Mucosa of stomach (tissue), 1 donor: ENCODE measurements at regions not wholly inside any gene's neighbourhood (a gene's known extent, or its start where the extent isn't known, plus 50 kb on each side); places are given as distances from the start of the nearest gene placed in this dataset.

ENCODE experiments used
- H3K27me3 ChIP-seq: one replicate; pipeline ENCODE4 v1.7.0; 2013; ENCODE audit warnings: mild to moderate bottlenecking, low read length; ENCODE audit not compliant: control insufficient read depth, insufficient read depth
- H3K36me3 ChIP-seq: one replicate; pipeline ENCODE4 v1.7.0; 2013; ENCODE audit warnings: low read length; ENCODE audit not compliant: control insufficient read depth, insufficient read depth
- H3K4me1 ChIP-seq: one replicate; pipeline ENCODE4 v1.7.0; 2013; ENCODE audit warnings: mild to moderate bottlenecking, low read length; ENCODE audit not compliant: control insufficient read depth, insufficient read depth
- H3K4me3 ChIP-seq: one replicate; pipeline ENCODE4 v1.7.0; 2013; ENCODE audit warnings: low read length
- H3K9ac ChIP-seq: one replicate; pipeline ENCODE4 v1.7.0; 2013; ENCODE audit warnings: mild to moderate bottlenecking, low read length, moderate library complexity
- H3K9me3 ChIP-seq: one replicate; pipeline ENCODE4 v1.7.0; 2013; ENCODE audit warnings: mild to moderate bottlenecking, low read length, moderate library complexity; ENCODE audit not compliant: control insufficient read depth
- donor health status: Pancreatic carcinoma.

DNA sequence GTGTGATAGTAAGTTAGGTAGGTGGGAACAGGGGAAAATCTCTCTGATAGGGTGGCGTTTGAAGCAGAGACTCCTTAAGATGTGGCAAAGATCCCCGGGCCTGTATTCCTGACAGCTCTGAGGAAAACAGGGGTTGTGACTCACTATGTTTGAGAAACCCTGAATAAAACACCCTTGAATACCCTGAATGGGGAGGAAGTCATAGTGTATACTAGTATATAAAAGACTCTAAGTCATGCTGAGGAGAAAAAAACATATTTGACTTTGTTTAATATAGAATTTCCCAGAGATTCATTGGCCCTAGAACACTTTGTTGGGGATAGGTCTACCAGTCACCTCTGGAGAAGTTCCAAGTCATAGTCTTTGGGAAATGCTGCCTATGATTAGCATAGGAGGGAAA is 590.9 kb downstream of the IRS1 start:
- no peaks in the 10 kb centered on the region for H3K4me1 ChIP-seq
- no peaks in the 10 kb centered on the region for H3K9me3 ChIP-seq
- no peak overlapping the region for H3K4me3 ChIP-seq
- no peaks in the 10 kb centered on the region for H3K27me3 ChIP-seq
- no peak overlapping the region for H3K9ac ChIP-seq
- H3K36me3 ChIP-seq, result no peaks in the 10 kb centered on the region

DNA sequence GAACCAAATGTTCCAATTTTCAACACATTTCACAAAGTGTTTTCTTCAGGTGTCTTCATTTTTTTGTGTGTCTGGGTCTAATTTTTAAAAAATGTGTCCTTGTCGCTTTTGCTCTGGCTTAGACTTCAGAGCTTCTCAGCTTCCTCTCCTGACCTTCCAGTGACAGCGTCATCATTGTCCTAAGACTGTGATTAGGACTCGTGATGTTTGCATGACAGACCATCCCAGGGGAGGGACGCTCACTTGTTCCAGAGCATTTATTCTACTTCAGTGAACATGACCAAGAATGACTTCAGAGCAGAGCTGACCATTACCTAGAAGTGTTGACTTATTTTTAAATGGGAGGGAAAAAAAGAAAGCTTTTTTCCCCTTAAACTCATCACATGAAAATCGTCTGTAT is 591.9 kb downstream of the IRS1 start:
- Histone ChIP-seq H3K9ac (no peak overlapping the region), H3K27me3 (no peaks in the 10 kb centered on the region), H3K4me3 (no peak overlapping the region), H3K36me3 (no peaks in the 10 kb centered on the region), H3K4me1 (no peaks in the 10 kb centered on the region), H3K9me3 (no peaks in the 10 kb centered on the region)

DNA sequence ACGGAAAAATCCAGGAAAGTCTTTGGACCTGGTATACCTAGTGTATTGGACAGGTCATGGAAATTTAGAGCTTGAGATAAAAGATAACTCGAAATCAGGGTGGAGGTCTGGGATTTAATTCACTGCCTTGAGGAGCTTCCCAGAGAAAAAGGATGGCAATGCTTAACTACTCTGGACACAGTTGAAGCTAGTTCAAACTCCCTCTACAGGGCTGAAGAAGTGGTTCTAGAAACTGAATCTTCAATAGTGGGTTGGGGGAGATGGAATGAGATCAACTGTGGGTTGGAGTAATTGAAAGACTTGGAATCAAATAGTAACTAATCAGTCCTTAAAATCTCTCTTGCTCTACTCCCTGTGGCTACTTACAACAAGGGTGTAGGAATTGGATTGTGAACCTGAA is 600.1 kb downstream of the IRS1 start:
- no peak overlapping the region for H3K9ac ChIP-seq
- no peaks in the 10 kb centered on the region for H3K36me3 ChIP-seq
- H3K9me3 ChIP-seq, result no peaks in the 10 kb centered on the region
- H3K4me3 ChIP-seq, result no peak overlapping the region
- no peaks in the 10 kb centered on the region for H3K27me3 ChIP-seq
- H3K4me1 ChIP-seq, result no peaks in the 10 kb centered on the region

DNA sequence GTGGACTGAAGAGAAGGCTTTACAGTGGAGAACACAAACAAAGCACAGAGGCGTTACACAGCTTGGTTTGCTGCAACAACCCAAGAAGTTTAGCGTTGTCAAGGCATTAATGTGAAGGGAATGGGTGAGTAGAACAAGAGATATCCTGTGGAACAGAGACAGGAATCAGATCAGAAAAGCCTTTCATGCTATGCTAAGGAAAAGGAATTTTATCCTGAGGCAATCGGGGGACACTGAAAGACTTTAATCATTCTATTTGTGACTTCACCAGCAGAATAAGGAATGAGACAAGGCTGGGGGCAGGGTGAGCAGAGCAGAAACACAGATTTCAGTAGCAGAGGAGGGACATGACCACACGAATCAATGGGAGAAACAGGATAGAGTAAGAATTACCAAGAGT is 600.7 kb downstream of the IRS1 start:
- H3K9me3 ChIP-seq, result no peaks in the 10 kb centered on the region
- no peaks in the 10 kb centered on the region for H3K36me3 ChIP-seq
- H3K27me3 ChIP-seq, result no peaks in the 10 kb centered on the region
- no peaks in the 10 kb centered on the region for H3K4me1 ChIP-seq
- no peak overlapping the region for H3K9ac ChIP-seq
- no peak overlapping the region for H3K4me3 ChIP-seq

DNA sequence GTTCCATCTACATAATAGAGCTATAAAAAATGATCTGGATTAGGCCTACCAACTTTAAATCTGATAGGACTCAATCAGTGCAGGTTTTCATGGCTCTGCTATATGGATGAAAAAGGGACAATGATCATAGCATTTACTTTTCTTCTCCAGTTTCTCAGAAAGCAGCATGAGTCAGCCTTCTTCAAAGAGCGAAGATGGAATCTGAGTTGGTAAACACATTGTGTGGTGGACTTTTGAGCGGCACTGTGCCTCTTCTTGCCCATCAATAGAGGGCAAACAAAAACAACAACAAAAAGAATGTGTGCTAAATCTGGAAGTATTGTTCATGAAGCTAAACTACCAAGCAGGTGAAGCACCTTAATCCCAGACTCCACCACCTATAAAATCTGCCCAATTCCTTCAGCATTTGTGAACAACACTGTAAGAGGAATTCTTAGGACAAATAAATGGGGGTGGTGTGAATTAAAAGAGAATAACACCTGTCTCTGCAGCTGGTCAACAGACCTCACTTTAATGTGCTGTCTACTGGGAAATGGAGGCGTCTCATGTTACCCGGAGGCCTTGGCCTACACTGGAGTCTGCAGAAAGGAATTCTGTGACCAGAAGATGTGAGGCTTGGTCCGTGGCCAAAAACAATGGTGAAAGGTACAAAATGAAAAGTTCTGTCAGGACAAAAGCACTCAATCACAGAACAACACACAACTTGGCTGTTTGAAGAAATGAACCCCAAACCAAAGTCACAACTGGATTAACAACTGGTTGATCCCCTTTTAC is 609.0 kb downstream of the IRS1 start:
- Histone ChIP-seq H3K36me3 (no peaks in the 10 kb centered on the region), H3K4me1 (peaks cover 2% of the 10 kb centered on the region), H3K4me3 (no peak overlapping the region), H3K9ac (no peak overlapping the region), H3K27me3 (no peaks in the 10 kb centered on the region), H3K9me3 (no peaks in the 10 kb centered on the region)

DNA sequence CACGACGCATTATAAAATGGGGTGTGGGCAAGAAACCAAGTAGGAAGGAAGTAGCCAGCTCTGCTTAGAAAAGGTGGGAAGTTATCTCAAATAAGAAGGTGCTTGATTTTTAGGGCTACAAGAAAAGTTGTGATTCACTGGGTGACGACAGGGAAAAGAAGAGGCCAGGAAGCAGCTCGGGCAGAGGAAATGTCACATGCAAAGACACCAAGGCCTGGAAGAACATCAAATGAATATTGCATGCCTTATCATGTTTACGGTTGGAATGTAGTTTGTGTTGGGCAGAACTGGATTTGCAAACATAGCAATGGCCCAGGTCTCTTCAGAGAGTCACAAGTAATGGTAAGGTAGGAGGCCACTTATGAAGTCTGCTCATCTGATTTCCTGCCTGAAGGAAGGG is 610.6 kb downstream of the IRS1 start:
- Histone ChIP-seq H3K4me3 (no peak overlapping the region), H3K4me1 (peaks cover 10% of the 10 kb centered on the region), H3K36me3 (no peaks in the 10 kb centered on the region), H3K27me3 (no peaks in the 10 kb centered on the region), H3K9ac (no peak overlapping the region), H3K9me3 (no peaks in the 10 kb centered on the region)

DNA sequence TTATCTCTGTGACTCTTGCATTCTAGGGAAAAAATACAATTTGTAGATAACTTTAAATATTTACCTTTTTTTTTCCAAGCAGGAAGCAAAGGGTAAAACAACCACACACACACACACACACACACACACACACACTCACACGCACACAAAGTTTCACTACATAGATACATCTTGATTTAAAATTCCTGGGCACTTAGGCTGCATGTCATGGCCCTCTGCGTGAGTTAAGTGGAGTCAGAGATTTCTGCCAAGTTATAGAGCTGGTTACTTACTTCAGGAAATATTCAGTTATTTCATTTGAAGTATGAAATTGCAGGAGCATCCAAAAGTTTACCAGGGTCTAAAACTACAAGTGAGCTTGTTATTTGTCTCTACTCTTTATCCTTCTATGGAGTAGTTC is 612.0 kb downstream of the IRS1 start:
- H3K4me3 ChIP-seq, result no peak overlapping the region
- no peaks in the 10 kb centered on the region for H3K9me3 ChIP-seq

DNA sequence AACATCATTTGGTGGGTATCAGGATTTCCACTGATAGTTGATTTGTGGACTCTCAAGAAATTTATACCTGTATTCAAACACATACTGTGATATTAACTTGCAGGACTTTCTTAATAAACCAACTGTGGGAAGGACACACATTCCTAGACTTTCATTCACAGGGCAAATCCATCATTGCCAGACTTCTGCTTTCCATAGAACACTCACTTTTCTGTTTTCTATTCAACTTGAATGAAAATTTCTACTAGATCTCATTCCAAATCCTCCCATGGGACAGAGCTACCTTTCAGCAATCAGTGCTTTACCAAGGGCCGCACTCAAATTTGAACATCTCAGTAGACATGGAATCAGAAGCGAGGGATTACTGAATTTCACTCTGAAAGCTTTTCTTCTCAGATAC is 612.5 kb downstream of the IRS1 start:
- H3K4me1 ChIP-seq, result peaks cover 10% of the 10 kb centered on the region
- H3K4me3 ChIP-seq, result no peak overlapping the region
- H3K9me3 ChIP-seq, result no peaks in the 10 kb centered on the region
- no peaks in the 10 kb centered on the region for H3K36me3 ChIP-seq
- H3K27me3 ChIP-seq, result no peaks in the 10 kb centered on the region
- H3K9ac ChIP-seq, result no peak overlapping the region

More for the DNA sequence above, 612.0 kb downstream of the IRS1 start:
- H3K27me3 ChIP-seq, result no peaks in the 10 kb centered on the region
- no peak overlapping the region for H3K9ac ChIP-seq
- H3K36me3 ChIP-seq, result no peaks in the 10 kb centered on the region
- H3K4me1 ChIP-seq, result peaks cover 10% of the 10 kb centered on the region

DNA sequence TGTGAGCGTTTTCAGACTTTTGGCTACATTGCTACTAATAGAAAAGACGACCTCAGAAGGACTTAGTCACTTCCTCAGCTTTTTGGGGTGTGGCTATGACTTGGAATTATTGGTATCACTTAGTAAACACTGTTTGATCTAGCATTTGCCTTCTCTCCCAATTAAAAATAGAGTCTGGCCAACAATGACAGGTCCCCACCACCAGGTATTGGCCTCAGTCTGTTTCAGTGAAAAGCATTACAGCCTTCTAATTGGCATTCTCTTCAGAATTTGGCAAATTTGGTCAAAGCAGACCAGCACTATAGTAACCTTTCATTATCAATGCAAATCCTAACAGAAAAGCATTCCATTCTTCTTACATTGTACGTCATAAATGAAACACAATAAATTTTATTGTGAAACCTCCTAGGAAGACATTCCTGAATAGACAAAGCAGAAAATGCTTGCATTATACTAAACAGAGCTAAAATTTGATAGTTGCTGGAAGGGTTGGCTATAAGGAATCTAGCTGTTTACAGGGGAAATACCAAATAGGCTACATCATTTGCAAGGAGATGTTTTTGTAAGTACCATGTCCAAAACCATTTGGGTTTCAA is 613.9 kb downstream of the IRS1 start:
- H3K9ac ChIP-seq, result no peak overlapping the region
- H3K27me3 ChIP-seq, result no peaks in the 10 kb centered on the region
- H3K4me3 ChIP-seq, result no peak overlapping the region
- H3K36me3 ChIP-seq, result no peaks in the 10 kb centered on the region
- H3K9me3 ChIP-seq, result no peaks in the 10 kb centered on the region
- H3K4me1 ChIP-seq, result peaks cover 10% of the 10 kb centered on the region

DNA sequence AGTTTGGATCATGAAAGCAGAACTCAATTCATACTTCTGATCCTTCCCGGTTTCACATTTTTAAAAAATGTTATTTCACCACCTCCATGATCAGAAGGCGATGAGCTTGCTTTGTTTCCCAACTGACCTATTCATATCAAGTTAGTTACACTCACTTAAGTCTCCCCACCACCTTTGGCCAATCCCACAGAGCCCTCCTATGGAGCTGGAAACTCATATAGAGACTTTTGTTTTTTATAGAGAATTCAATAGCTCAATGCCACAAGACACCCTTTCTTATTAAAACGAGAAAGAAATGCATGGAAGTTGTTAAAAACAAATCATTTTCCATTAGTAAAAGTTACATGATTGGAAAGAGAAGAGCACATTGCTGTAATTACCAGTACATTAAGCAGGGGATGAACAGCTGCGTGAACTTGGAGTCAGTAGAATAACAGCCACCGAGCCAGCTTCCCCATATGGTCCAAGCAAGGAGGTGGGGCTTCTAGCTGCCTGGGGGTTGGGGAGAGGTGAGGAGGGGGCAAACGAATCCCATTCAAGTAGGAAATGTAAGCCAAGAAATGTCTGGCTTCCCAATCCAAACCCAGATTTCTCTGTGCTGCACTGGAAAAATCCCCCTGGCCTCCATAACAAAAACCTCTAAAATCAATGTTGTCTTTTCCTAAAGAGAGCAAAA is 614.5 kb downstream of the IRS1 start:
- Histone ChIP-seq H3K9me3 (no peaks in the 10 kb centered on the region), H3K4me1 (peaks cover 10% of the 10 kb centered on the region), H3K9ac (no peak overlapping the region), H3K27me3 (no peaks in the 10 kb centered on the region), H3K4me3 (no peak overlapping the region), H3K36me3 (no peaks in the 10 kb centered on the region)

DNA sequence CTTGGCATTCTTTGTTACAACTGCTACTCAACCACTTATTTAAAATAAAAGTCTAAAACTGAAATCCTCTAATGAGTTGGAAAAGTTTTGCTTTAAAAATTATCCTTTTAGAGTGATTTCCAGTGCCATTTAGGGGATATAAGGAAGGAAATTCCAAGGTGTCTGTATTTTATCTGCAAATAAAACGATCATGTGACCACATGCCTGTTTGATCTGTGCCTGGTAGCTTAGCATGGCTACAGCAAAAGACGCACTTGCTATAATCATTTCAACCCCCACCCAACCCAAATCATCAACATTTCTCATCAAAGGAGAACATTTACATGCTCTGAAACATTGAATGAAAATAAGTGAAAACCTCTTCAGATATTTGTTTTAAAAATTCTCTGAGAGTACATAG is 615.1 kb downstream of the IRS1 start:
- H3K4me1 ChIP-seq, result peaks cover 10% of the 10 kb centered on the region
- H3K9me3 ChIP-seq, result no peaks in the 10 kb centered on the region
- H3K27me3 ChIP-seq, result no peaks in the 10 kb centered on the region
- H3K4me3 ChIP-seq, result no peak overlapping the region
- no peak overlapping the region for H3K9ac ChIP-seq
- no peaks in the 10 kb centered on the region for H3K36me3 ChIP-seq

DNA sequence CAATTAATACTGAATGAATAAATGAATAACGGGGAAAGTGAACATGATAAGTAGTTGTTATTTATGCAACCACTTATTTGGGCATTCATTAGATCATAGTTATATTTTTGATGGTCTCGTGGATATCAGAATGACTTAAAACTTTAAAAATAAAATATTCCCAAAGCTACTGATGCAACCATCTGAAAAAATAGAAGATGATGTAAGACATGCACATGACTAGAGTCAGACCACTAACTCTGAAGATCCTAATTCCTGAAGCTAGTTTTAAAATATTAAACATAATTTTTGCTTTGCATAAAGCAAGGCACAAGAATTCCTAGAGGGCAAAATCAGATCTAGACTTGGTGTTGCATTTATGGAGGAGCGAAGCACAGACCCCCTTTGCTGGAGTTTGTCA is 616.1 kb downstream of the IRS1 start:
- Histone ChIP-seq H3K4me1 (peaks cover 10% of the 10 kb centered on the region), H3K36me3 (no peaks in the 10 kb centered on the region), H3K27me3 (no peaks in the 10 kb centered on the region)

More for the DNA sequence above, 616.1 kb downstream of the IRS1 start:
- Histone ChIP-seq H3K4me3 (no peak overlapping the region), H3K9ac (no peak overlapping the region), H3K9me3 (no peaks in the 10 kb centered on the region)
